OCI-LY7 (cell line): ENCODE measurements at regions not wholly inside any gene's neighbourhood (a gene's known extent, or its start where the extent isn't known, plus 50 kb on each side); places are given as distances from the start of the nearest gene placed in this dataset.

ENCODE experiments used
- BruUV-seq: library from RNA; stranded (reverse); fragments of 400-500 nt; replicated peaks from 2 replicates; lab custom pipeline; 2021; lab: Mats Ljungman, UMichigan
- CTCF ChIA-PET: fragments of 300-600 bp; sonication (Branson Sonifier 250); formaldehyde crosslinking; loops from one replicate; lab custom pipeline; 2022; ENCODE audit warnings: antibody characterized with exemption; ENCODE audit not compliant: unreplicated experiment; lab: Charles Lee
- POLR2A ChIA-PET: fragments of 300-600 bp; sonication (Branson Sonifier 250); formaldehyde crosslinking; loops from one replicate; lab custom pipeline; 2022; ENCODE audit warnings: antibody characterized with exemption; lab: Charles Lee
- DNase-seq: peaks from one replicate; pipeline ENCODE4 v3.0.0-alpha.2; 2015; ENCODE audit warnings: low spot score
- H2AFZ ChIP-seq: fragments of 200-600 bp; sonication (generic), shearing (Covaris generic); 2 replicates; pipeline ENCODE4 v1.6.1; 2014; ENCODE audit warnings: mild to moderate bottlenecking, antibody characterized with exemption, low read length, moderate library complexity
- H3K27ac ChIP-seq: fragments of 200-600 bp; sonication (generic); 2 replicates; pipeline ENCODE4 v1.5.1; 2014; ENCODE audit warnings: mixed run types, low read depth, mild to moderate bottlenecking, moderate library complexity, low read length, inconsistent platforms; ENCODE audit not compliant: poor library complexity, severe bottlenecking
- H3K36me3 ChIP-seq: fragments of 200-600 bp; sonication (generic); 2 replicates; pipeline ENCODE4 v1.6.1; 2014; ENCODE audit warnings: mild to moderate bottlenecking, antibody characterized with exemption, low read length, moderate library complexity, mixed read lengths; ENCODE audit not compliant: insufficient read depth
- H3K4me1 ChIP-seq: fragments of 200-600 bp; sonication (generic); 2 replicates; pipeline ENCODE4 v1.5.1; 2014; ENCODE audit warnings: mild to moderate bottlenecking, low read length; ENCODE audit not compliant: insufficient read depth, poor library complexity, severe bottlenecking
- H3K4me2 ChIP-seq: fragments of 200-600 bp; sonication (generic); 2 replicates; pipeline ENCODE4 v1.6.1; 2014; ENCODE audit warnings: mild to moderate bottlenecking, low read length
- H3K4me3 ChIP-seq: fragments of 200-600 bp; sonication (generic); 2 replicates; pipeline ENCODE4 v1.5.1; 2014; ENCODE audit warnings: mild to moderate bottlenecking, low read depth, low read length; ENCODE audit not compliant: poor library complexity, severe bottlenecking
- H3K79me2 ChIP-seq: fragments of 200-600 bp; sonication (generic); 2 replicates; pipeline ENCODE4 v1.6.1; 2016; ENCODE audit warnings: low read depth, mild to moderate bottlenecking, low read length, moderate library complexity, mixed read lengths; ENCODE audit not compliant: insufficient read depth
- H3K9me2 ChIP-seq: fragments of 200-600 bp; sonication (generic); 2 replicates; pipeline ENCODE4 v1.6.1; 2016; ENCODE audit warnings: mild to moderate bottlenecking, low read length, mixed read lengths; ENCODE audit not compliant: insufficient read depth
- H3K9me3 ChIP-seq: fragments of 200-600 bp; sonication (generic); 2 replicates; pipeline ENCODE4 v1.6.1; 2014; ENCODE audit warnings: mild to moderate bottlenecking, mixed run types, low read length, mixed read lengths
- H4K20me1 ChIP-seq: fragments of 200-600 bp; sonication (generic); 2 replicates; pipeline ENCODE4 v1.6.1; 2014; ENCODE audit warnings: mild to moderate bottlenecking, antibody characterized with exemption, low read length, moderate library complexity, mixed read lengths; ENCODE audit not compliant: insufficient read depth
- EZH2phosphoT487 ChIP-seq: fragments of 200-600 bp; sonication (generic); IDR thresholded peaks from 2 replicates; pipeline ENCODE4 v1.6.1; 2018; ENCODE audit warnings: low read depth, borderline replicate concordance, mild to moderate bottlenecking, mixed run types, antibody characterized with exemption, low read length, moderate library complexity, mixed read lengths
- intact Hi-C: fragments of 100-400 bp; cut with micrococcal nuclease; formaldehyde crosslinking; loops from one replicate; pipeline ENCODE4 v1.10.0; 2022; ENCODE audit not compliant: unreplicated experiment
- TF ChIP-seq, protein P1 (sequence below): fragments of 200-600 bp; sonication (generic); conservative IDR thresholded peaks from 2 replicates; pipeline ENCODE4 v1.5.1; 2014; ENCODE audit warnings: mild to moderate bottlenecking, antibody characterized with exemption, low read length, moderate library complexity, mixed read lengths

DNA sequence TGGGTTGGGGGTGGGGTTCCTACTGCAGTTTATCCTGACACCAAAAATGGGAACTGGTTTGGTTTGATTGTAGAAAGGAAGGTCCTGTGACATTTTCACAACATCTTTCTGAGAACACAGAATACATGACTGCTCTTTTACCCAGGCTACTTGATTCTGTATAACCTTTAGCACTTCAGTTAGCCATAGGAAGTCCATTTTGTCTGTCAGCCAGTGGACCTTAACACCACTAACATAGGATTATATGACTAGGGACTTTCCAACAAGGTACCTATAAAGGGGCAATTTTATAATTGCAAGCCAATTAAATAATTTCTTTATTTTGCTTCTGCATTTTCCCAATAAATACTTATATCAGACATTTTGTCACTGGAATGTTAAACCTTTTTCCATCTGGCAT lies 489.2 kb upstream of the MIS18BP1 start:
- BruUV-seq: no TSS peak

DNA sequence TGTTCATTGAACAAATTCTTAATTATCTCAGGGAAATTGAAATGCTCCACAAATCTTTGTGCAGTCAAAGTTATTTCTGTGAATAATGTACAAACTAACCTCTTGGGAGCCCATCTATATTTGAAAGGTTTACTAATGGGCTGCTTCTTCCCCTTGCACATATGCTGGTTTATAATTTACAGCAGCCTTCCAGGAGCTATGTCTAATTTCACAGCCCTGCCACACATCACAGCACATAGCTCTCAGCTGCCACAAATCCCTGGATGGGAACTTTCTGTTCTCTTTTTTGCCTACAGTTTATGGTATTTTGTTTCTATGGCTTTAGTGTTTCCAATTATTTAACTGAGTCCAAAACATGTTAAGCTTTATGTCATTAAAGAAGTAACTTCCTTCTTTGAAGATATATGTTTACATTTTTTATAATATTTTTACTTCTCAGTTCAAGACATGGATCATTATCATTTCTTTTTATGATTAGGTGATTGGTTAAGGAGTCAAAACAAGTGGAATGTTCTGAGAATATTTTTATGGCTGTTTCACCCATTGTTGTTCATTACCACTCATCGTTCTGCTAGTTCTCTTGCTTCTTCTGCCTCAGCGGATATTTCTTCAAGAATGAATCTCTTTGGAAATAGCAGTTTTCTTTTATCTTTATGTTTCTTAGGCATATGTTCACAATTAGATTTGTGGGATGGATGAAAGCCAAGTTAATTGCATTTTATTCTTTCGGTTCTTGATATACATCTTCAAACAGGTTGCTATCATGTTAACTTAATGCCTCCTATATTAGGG lies 475.6 kb upstream of the MIS18BP1 start:
- Histone ChIP-seq H3K4me3 (no peak overlapping the region), H3K9me3 (no peaks in the 10 kb centered on the region), H3K79me2 (no peaks in the 10 kb centered on the region), H3K4me1 (no peaks in the 10 kb centered on the region), H3K27ac (no peak overlapping the region), H4K20me1 (no peaks in the 10 kb centered on the region), H3K4me2 (no peak overlapping the region), H2AFZ (no peak overlapping the region), H3K36me3 (no peaks in the 10 kb centered on the region), H3K9me2 (no peaks in the 10 kb centered on the region)
- intact Hi-C loops: no loop called here
- DNase-seq: no peak
- BruUV-seq: no TSS peak
- ChIA-PET POLR2A (interaction anchor here (1.2 kb wide), 1 partner anchor 15 kb away, joined by 3 read pairs; no protein-coding TSS in a partner anchor), CTCF (no interaction called here)
- no peak for TF ChIP-seq EZH2phosphoT487
- TF ChIP-seq, protein P1, sequence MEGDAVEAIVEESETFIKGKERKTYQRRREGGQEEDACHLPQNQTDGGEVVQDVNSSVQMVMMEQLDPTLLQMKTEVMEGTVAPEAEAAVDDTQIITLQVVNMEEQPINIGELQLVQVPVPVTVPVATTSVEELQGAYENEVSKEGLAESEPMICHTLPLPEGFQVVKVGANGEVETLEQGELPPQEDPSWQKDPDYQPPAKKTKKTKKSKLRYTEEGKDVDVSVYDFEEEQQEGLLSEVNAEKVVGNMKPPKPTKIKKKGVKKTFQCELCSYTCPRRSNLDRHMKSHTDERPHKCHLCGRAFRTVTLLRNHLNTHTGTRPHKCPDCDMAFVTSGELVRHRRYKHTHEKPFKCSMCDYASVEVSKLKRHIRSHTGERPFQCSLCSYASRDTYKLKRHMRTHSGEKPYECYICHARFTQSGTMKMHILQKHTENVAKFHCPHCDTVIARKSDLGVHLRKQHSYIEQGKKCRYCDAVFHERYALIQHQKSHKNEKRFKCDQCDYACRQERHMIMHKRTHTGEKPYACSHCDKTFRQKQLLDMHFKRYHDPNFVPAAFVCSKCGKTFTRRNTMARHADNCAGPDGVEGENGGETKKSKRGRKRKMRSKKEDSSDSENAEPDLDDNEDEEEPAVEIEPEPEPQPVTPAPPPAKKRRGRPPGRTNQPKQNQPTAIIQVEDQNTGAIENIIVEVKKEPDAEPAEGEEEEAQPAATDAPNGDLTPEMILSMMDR: no peak

More for the DNA sequence above, 489.2 kb upstream of the MIS18BP1 start:
- TF ChIP-seq EZH2phosphoT487: no peak
- TF ChIP-seq, protein P1: no peak
- no peak for DNase-seq
- Histone ChIP-seq H3K27ac (no peak overlapping the region), H4K20me1 (no peaks in the 10 kb centered on the region), H3K9me3 (no peaks in the 10 kb centered on the region), H3K36me3 (no peaks in the 10 kb centered on the region), H3K4me1 (no peaks in the 10 kb centered on the region), H3K4me3 (no peak overlapping the region), H3K4me2 (no peak overlapping the region), H3K79me2 (no peaks in the 10 kb centered on the region), H3K9me2 (no peaks in the 10 kb centered on the region), H2AFZ (no peak overlapping the region)
- CTCF ChIA-PET: no interaction called here
- POLR2A ChIA-PET: no interaction called here
- intact Hi-C loops: no loop called here

DNA sequence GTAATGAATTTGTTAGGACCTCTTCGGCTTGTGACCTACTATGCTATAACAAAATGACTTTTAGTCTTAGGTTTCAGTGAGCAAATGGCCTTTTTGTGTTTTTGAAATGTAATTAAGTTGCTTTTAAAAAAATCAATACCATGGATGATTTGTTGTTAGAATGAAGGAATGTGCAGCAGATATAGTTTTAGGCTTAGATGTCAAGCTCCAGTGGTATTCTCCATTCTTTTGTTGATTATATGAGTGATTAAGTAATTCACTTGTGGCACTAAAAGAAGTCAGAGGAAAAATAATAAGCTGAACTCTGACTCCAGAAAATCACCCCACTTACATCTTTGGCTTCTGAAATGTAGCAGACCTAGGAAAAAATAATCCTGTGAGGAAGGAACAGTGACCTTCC lies 474.1 kb upstream of the MIS18BP1 start:
- DNase-seq: no peak
- Histone ChIP-seq H3K27ac (no peak overlapping the region), H3K4me3 (no peak overlapping the region), H2AFZ (no peak overlapping the region), H4K20me1 (no peaks in the 10 kb centered on the region), H3K79me2 (no peaks in the 10 kb centered on the region), H3K36me3 (no peaks in the 10 kb centered on the region), H3K9me3 (no peaks in the 10 kb centered on the region), H3K4me2 (no peak overlapping the region), H3K4me1 (no peaks in the 10 kb centered on the region), H3K9me2 (no peaks in the 10 kb centered on the region)
- no peak for TF ChIP-seq EZH2phosphoT487
- TF ChIP-seq, protein P1: no peak
- no TSS peak for BruUV-seq
- POLR2A ChIA-PET: interaction anchor here (0.5 to 1.2 kb wide), 2 partner anchors 13 to 56 kb away, joined by 3 read pairs; no protein-coding TSS in a partner anchor
- intact Hi-C loops: no loop called here
- CTCF ChIA-PET: no interaction called here
